ENCODE measurements at regions not wholly inside any gene's neighbourhood (a gene's known extent, or its start where the extent isn't known, plus 50 kb on each side); places are given as distances from the start of the nearest gene placed in this dataset.
"Not testable (repeated sequence)": the region's sequence is repeated elsewhere in the genome, so short reads cannot be mapped to it uniquely, and the experiment has no call there.

GRCh38 chr5:86232246-86232645 is 385.5 kb upstream of the COX7C start:
- no peak for DNase-seq (ENCODE audit: low read depth)

GRCh38 chr5:86244153-86244552 is 373.6 kb upstream of the COX7C start:
- DNase-seq (ENCODE audit: low read depth) = no peak

DNA sequence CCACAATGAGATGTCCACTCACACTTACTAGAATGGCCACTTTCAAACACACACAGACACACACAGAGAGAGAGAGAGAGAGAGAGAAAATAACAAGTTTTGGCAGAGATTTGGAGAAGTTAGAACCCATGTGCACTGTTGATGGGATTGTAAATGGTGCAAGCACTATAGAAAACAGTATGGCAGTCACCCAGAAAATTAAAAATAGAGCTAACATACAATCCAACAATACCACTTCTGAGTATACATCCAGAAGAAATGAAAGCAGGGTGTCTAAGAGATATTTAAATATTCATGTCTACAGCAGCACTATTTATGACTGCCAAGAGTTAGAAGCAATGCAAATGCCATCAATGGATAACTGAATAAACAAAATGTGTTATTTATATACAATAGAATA is 359.9 kb upstream of the COX7C start:
- DNase-seq (ENCODE audit: low read depth) = no peak

DNA sequence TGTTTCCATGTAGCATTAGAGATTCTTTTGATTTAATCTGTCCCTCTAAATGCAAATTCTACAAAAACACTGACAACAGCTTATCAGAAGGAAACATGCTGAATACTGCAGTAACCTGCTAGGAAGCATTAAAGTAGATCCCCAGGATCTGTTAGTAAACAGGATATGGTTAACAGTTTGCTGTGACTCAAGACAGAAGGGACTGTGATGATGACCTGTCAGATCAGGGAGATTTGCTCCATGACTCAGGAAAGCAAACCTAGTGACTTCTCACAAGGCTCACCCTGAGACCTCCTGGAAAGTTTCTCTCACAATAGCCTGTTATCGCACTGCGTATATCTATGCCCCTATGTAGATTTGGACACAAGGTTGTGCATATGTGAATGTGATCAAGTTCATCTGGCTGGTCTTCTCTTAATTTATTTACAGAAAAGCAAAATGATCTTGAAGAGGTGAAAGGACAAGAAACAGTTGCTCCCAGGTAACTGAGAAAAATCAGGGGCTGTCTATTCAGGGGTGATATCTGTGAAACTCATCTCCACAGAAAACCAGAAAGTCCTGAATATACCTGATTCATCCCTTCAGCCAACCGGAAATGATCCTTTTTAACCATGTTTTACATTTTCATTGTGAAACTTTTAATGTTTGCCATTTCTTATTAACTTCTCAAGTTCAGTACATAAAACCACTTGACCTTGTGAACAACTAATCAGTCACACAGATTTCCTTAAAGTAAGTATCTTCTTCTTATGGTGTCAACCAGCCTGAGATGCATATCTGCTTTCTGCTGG is 333.1 kb upstream of the COX7C start:
- DNase-seq (ENCODE audit: low read depth) = not testable (repeated sequence)

DNA sequence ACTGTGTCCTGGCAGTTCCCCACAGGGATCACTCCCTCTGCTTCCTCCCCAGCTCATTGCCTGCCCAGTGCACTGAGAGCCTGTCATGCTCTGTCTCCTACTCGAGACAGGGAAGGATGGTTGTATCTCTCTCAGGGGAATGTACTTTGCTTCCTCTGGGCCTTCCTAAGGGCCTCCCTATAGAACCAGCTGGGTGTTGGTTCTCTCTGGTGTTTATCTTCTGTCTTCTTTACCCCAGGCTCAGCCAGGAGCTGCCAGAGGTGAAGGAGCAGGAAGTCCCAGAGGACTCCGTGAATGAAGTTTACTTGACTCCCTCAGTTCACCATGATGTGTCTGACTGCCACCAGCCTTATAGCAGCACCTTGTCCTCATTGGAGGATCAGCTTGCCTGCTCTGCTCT is 330.3 kb upstream of the COX7C start:
- not testable (repeated sequence) for DNase-seq (ENCODE audit: low read depth)

- not testable (repeated sequence) for DNase-seq (ENCODE audit: low read depth)
These were observed 328.0 kb upstream of the COX7C start for GRCh38 chr5:86289786-86290185.

GRCh38 chr5:86292811-86293210 is 324.9 kb upstream of the COX7C start:
- DNase-seq (ENCODE audit: low read depth) = not testable (repeated sequence)

DNA sequence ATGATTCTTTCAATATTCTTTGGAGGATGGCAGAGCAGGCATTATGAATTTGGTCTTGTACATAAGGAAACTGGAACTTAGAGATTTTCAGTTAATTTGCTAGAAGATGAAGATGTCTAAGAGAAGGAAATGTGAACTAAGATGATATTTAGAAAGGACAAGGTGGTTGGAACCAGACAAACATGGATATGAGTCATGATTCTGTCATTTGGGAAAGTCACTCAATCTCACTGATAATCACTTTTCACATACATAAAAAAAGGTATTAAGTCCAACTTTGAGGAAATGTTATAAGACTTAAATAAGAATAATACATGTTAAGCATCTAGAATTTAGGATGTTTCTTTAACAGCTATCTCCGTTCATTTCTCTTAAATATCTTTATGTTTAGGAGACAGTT is 315.1 kb upstream of the COX7C start:
- DNase-seq (ENCODE audit: low read depth) = not testable (repeated sequence)

GRCh38 chr5:86305050-86305449 is 312.7 kb upstream of the COX7C start:
- not testable (repeated sequence) for DNase-seq (ENCODE audit: low read depth)

DNA sequence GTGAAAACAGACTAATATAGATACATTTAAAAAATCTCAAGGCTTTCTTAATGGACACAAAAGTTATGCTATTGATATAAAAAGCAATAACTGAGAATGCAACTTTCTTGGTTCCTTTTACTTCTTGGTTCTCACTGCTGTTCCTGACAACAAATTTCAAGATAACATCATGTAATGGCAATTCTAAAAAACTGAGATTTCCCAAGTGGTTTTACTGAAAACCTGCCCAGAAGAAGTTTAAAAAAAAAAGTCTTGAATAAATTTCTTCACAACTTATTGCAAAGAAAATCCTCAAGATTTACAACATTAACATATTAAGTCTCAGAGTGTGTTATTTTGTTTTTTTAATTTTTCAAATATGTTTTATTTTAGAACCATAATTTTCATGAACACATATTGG is 302.8 kb upstream of the COX7C start:
- no peak for DNase-seq (ENCODE audit: low read depth)

GRCh38 chr5:86320266-86320665 is 297.5 kb upstream of the COX7C start:
- DNase-seq (ENCODE audit: low read depth) = no peak

DNA sequence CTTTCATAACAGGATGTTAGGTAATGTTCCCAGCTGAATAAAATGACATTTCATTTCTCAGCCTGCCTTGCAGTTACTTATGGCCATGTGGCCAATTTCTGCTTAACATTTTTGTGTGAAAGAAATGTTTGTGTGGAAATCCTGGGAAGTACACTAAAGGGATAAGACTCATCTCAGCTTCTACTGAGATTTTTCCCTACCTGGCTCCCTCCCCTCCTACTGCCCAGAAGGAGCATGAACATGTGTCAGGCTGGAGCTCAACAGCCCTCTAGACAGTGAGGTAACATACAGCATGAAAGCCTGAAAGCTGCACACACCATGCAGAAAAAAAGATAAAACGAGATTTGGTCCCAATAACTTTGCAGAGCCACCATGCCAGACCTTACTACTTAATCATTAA is 288.4 kb upstream of the COX7C start:
- no peak for DNase-seq (ENCODE audit: low read depth)

- DNase-seq (ENCODE audit: low read depth) = no peak
These were observed 287.0 kb upstream of the COX7C start for GRCh38 chr5:86330736-86331135.

DNA sequence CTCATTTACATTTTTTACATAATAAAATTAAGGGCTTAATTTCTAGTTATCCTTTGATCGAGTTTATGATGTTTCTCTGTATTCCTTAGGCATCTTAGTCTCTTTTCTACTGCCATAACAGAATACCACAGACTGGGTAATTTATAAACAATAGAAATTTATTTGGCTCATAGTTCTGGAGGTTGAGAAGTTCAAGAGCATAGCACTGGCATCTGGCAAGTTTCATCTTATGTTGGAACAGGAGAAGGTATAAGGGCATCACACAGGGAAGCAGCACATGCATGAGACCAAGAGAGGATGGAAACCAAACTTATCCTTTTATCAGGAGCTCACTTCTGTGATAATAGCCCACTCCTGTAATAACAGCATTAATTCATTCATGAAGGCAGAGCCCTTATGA is 284.9 kb upstream of the COX7C start:
- DNase-seq (ENCODE audit: low read depth) = no peak

DNA sequence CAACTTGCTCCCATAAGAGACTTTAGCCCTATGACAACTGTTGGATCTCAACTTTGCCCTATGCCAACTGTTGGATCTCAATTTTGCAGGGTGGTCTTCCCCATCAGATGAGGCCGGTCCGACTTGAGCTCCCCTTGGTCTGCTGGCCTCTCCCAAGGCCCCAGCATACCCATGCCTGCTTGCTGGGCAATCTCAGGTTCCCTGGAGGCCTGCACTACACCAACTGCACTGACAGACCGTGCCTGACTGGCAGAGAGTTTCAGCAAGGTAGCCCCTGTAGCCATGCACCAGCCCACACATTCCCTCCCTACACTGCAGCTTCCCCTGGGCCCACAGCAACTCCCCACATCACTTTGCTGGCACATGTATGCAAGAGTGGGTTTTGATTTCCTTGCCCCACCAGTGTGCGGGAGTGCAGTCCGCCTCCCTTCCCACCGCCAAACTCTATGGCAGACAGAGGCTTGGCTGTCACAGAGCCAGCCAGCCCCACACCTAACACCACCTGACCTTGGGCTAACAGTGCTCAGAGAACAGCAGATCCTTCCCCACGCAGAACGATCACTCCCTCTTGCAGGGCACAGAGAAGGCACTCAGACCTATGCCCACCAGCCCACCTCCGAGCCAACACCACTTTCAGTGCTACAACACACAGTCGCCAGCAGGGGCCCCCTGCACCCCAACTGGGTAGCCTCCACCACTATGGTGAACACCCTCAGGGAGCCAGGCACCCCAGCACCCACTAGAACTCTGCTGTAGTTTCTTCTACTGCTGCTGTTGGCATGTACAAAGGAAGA is 279.9 kb upstream of the COX7C start:
- no peak for DNase-seq (ENCODE audit: low read depth)

DNA sequence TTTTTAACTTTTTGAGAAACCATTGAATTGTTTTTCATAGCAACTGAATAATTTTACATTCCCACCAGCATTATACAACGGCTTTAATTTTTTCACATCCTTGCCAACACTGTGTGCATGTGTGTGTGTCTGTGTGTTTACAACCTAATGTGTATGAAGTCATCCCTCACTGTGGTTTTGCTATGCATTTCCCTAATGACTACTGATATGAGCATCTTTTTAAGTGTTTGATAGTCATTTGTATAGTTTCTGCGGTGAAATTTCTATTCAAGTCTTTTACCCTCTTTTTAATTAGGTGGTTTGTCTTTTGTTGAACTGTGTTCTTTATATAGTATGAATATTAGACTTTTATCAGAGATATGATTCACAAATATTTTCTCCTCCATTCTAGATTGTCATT is 263.1 kb upstream of the COX7C start:
- DNase-seq (ENCODE audit: low read depth) = no peak

- no peak for DNase-seq (ENCODE audit: low read depth)
These were observed 256.9 kb upstream of the COX7C start for GRCh38 chr5:86360801-86361200.

DNA sequence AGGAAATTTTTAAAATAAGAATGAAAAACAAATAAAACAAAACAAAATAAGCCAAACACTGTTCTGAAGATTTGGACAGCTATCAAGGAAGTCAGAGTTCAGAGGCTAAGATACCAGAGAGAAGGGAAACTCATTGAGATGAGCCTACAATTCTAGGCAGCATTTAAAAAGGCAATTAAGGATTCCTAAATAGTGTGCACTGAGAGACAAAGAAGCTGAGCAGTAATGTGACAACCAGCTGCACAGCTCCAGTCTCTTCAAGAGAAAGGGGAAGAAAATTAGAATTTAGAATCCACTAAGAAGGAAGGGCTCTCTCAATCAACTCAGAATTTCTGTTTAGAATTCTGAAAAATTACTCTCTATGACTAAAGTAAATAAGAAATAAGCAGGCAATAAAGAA is 246.7 kb upstream of the COX7C start:
- DNase-seq (ENCODE audit: low read depth) = no peak

DNA sequence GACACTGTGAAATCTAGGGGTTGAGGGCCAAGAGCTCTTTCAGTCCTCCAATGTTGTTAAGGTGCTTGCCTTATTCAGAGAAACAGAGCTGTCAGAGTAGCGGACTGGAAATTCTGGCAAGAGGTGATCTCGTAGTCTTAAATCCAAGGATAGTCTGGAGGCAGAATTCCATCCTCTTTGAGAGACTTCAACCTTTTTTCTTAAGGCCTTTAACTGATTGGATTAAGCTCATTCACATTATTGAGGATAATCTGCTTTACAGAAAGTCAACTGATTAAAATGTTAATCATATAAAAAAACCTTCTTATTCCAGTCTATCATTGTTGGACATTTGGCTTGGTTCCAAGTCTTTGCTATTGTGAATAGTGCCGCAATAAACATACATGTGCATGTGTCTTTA is 243.1 kb upstream of the COX7C start:
- DNase-seq (ENCODE audit: low read depth) = no peak

- no peak for DNase-seq (ENCODE audit: low read depth)
These were observed 241.5 kb upstream of the COX7C start for GRCh38 chr5:86376214-86376613.

DNA sequence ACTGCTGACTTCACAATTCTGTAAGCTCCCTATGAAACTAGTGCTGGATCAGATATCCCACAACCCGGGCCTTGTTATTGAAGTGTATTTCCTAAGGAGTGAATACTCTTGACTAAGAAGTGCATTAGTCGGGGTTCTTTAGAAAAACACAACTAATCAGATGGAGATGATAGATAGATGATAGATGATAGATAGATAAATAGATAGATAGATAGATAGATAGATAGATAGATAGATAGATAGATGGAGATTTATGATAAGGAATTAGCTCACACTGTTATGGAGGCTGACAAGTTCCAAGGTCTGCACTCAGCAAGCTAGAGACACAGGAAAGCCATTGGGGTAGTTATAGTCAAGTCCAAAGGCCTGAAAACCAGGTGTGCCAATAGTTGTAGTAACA is 214.6 kb upstream of the COX7C start:
- no peak for DNase-seq (ENCODE audit: low read depth)

DNA sequence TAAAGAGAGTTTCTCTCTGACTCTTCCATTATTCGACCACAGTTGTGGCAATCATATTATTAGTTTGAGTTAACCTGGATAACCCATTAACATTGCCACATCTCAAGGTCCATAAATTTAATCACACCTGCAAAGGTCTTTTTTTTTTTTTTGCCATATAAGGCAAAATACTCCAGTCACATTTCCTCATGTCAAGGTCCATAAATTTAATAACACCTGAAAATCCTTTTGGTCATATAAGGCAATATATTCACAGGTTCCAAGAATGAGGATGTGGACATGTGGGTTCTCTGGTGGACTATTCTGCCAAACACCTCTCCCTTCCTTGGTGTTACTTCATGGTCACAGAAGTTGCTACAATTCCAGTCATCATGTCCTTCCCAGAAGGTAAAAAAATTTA is 213.5 kb upstream of the COX7C start:
- DNase-seq (ENCODE audit: low read depth) = no peak

DNA sequence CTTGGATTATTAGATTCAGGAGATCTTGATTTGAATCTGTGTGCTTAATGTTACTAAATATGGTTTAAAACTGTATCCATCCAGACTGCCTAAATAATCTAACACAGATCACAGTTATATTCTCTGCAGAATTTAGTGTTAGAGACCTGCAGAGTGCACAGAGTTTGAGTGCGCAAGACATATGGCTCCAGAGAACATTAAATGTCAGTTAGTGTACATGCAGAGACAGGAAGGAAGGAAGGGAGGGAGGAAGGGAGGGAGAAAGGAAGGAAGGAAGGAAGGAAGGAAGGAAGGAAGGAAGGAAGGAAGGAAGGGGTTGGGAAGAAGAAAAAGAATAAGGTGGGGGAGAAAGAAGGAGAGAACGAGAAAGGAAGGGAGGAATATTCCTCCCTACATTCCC is 210.0 kb upstream of the COX7C start:
- DNase-seq (ENCODE audit: low read depth) = no peak

DNA sequence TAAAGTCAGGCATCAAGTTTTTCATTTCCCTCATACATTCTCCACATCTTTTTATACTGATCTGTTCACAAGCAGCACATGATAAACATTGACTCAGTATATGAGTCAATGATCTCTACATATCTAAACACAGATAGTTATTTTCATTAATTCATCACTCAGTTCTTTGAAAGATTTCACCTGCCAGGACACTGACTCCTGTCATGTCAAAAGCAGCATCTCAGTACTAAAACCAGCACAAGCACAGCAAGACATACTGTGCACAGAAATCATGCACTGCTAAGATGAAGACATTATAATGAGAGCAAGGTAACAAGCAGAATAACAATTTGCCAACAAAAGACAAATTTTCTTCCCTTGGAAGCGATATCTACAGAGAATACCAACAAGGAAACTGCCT is 206.1 kb upstream of the COX7C start:
- no peak for DNase-seq (ENCODE audit: low read depth)
